ENCODE measurements at regions not wholly inside any gene's neighbourhood (a gene's known extent, or its start where the extent isn't known, plus 50 kb on each side); places are given as distances from the start of the nearest gene placed in this dataset.

DNA sequence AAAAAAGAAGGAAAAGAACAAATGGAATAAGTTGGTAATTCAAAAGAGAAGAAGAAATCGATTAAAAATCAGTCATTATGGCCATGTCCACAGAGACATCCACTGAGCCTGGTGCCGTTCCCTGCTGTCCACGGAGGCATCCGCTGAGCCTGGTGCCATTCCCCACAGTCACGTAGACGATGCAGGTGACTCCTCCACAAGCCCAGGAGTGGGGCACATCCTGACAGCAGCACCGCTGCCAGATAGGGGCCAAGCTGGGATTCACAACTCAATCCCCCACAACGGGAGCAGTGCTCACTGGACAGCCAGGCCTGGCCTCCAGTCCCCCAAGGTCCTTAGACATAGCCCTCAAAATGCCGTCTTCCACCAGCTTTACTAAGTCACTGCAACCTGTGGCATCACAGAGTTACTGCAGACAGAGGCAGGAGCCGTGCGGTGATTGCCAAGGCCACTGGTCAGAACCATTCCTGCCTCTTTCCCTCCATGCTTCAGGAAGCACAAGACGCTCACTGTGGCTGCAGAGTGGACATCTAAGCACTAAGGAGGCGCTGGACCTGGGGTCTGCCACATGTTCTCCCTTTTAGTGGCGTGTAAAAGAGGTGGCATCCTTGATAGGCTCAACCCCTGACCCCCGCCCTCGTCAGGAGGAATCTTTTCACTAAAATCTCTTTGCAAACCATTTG is 131.5 kb upstream of the SPACA7 start:
- no peak for DNase-seq

DNA sequence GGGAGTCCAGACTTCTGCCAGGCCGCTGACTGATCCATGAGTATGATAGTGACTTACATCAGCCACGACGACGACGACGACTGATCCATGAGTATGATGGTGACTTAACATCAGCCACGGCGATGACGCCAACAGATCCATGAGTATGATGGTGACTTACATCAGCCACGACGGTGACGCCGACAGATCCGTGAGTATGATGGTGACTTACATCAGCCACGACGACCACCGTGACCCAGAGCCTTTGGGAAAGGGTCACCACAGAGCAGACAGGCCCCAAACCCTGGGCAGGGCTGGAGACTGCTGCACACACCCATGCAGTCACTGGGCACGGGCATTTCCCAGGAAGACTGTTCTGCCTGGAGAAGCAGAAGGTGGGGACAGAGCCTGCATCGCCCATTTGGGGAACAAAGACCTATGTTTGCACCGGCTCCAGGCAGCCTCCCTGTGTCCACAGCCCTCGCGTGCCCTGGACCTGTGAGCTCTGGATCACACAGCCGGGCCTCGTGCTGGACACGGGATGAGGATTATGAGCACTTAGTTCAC is 130.9 kb upstream of the SPACA7 start:
- DNase-seq = no peak

DNA sequence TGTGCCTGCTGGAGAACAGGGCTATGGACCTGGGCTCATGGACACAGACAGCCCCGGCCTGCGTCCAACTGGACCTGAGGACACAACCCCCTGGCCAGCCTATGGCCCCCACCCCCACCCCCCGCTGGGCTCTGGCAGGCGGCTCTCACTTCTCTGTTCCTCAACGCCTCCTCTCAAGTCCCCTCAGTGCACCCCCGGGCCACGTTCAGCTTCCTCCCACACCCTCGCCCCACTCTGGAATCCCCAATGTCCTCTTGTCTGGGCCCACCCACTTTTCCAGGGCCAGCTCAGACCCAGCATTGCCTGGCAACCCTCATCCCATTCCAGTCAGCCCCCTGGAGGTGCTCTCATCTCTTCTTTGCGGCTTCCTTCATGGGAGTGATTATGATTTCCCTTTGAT is 130.2 kb upstream of the SPACA7 start:
- no peak for DNase-seq

DNA sequence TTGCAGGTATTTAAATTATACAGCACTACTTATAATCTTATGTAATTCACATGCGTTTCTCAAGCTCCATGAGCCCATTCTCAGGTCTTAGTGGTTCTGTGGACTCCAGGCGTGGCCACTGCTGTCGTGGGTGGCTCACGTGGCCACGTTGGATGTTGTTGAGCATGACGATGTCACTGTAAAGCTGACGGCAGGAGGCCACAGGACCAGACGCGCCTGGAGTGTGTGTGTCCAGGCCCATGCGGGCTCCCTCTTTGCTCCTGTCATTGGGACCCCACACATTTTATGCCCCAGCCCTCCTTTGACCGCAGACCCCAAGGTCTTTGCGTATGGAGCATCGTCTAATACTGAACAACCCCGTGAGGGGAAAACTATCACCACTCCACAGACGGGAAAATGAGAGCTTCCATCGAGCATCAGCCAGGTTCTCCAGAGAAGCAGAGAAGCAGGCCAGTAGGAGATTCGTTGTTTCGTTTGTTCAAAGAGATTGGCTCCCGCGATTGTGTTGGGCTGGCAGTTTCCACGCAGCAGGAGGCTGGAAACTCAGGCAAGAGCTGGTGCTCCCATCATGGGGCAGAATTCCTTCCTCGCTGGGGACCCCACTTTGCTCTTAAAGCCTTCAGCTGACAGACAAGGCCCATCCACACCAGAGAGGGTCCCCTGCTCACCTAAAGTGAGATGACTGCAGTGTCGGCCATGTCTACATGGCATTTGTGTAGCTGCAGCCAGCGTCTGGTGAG is 129.3 kb upstream of the SPACA7 start:
- no peak for DNase-seq

DNA sequence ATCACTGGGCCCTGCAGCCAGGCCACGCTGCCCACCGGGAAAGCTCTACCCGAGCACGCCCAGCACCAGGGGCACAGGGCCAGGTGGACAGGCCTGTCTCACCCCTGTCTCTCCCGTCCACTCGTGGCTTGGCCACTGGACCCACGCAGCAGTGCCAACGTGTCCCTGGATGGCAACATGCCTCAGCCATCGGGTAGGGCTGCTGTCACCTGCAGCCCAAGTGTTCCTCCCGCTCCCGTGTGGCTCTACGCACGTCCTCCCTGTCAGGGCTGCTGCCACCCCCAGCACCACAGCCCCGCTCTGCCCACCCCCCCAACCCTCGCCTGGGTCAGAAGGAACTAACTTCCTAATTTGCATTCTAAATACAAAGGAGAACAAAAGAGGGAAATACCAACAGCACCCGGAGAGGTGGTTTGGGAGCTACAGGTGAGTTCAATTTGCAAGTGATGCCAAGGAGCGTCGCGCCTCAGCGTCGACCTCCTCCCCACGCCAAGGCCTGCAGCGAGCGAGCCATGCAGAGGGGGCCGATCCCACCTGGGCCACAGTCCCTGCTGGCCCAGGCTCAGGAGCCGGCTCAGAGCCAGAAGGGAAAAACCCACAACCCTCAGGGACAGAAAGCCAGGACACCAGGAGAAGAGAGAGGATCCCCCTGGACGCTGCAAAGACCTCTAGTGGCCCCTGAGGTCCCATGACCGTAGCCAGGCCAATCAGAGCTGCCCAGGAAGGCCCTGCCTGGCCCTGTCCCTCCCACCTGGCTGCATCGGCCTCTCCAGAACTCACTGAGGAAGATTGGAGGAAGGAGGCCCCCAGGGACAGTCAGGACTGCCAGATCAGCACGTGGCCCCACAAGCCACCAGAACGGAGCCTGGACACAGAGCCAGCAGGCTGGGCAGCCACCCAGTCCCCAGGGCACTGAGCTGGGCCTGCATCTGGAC is 128.4 kb upstream of the SPACA7 start:
- DNase-seq = no peak

DNA sequence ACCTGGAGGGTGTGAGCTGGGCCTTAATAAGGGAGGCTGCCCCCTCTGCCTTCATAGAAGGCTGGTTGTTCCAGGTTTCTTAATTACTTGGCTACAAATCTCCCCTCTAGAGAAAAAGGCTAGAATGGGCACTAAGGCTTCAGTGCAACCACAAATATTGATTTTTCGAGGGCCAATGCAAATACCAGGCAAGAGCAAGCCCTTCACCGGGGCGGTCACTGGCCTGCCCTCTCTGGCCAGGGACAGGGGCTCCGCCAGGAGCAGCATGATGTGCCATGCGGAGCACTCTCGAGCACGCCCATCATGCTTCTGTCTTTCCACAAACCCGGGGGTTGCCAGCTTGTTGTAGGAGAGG is 127.8 kb upstream of the SPACA7 start:
- DNase-seq = no peak

DNA sequence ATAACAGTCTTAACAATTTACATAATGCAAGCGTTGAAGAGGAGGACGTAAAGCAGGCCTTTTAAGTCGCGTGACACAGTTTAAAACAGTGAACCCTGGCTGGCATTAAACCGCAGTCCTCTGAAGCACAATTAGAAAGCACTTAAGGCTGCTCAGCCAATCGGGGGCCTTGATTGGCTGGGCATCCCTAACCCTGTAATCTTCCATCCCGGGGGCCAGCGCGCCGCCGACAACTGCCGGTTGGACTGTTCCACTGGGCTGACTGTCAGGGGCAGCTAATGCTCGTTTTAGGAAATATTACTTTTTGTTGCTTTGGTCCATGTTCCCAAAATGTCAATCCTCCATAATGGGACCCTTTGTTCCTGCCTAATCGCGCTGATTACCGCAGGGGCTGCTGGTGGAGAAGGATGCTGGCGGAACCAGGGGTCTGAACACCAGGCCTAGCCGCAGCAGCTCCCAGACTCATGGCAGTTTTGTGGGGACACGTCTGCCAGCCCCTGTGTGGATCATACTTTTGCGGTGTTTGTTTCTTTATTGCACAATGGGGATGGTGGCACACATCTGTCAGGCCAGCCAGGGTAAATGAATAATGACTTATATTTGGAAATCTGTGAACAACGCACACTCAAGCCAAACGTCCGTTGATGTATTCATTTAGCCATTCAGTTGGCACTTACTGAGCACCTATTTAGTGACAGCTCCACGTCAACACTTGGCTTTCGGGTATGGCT is 127.1 kb upstream of the SPACA7 start:
- DNase-seq = peak in 3 of 56 donors; percentile 5 to 20 (median 12)

DNA sequence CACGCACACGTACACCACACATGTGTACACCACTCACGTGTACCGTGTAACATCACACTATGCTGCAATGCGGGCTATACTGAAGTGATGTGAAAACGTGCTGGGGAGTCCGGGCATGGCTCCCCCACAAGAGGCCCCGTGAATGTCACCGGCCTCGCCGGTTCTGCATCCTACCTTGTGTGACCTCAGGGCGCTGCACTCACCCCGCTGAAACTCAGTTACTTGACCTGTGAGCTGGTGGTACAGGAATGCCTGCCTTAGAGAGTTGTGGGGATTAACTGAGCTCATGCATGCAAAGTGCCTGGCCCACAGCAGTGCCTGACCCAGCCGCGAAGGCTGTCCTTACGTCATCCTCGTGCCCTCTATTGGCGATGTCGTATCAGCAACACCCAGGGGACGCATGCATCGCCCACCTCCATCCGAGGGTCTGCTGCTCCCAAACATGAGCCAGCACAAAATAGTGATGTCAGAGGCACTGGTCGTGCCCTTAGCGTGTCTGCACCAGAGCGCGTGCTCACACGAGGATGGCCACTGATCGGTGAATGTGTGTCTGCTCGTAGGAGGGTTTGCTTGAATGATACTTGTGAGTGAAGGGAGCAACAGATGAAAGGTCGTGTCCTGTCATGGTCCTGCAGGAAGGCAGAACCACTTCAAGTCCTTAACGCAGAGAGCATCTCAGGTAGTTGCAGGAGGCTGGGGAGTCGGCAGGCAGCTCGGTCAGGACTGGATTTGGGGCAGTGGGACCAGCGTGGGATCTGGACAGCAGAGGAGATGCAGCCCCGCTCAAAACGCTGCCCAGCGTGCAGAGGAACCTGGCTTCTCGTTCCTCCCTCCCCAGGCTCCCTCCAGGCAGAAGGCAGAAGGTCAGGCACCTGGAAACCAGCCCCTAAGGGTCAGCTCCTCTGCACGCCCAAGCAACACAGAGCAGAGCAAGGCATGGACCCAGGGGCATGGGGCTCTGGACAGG is 126.2 kb upstream of the SPACA7 start:
- DNase-seq = no peak

DNA sequence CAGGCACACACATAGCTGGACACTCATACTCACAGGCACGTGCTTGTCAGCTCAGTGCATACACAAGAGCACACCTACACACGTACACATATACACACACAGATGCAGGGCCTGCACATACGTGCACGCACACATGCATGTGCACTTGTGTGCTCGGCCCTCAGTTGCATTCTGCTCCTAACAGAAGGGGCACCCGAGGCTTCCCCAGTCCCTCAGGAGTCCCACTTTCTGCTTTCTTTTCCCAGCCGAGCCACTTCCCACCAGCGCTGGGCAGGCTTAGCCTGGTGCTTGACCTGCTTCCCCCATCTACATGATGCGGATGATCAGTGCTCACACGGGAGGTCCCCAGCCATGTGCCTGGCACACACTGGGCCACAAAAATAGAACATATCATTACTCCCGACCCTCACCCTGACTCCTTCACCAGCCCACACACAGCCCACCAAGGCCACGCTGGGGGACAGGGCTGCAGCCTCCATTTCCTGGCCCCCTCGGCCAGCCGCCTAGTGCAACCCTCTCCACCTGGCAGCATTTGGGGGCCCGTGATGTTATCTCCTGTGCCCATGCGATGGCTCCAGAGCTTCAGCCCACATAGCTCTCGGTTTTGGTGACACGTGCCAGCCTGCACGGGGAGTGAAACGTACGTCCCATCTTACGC is 125.2 kb upstream of the SPACA7 start:
- no peak for DNase-seq

DNA sequence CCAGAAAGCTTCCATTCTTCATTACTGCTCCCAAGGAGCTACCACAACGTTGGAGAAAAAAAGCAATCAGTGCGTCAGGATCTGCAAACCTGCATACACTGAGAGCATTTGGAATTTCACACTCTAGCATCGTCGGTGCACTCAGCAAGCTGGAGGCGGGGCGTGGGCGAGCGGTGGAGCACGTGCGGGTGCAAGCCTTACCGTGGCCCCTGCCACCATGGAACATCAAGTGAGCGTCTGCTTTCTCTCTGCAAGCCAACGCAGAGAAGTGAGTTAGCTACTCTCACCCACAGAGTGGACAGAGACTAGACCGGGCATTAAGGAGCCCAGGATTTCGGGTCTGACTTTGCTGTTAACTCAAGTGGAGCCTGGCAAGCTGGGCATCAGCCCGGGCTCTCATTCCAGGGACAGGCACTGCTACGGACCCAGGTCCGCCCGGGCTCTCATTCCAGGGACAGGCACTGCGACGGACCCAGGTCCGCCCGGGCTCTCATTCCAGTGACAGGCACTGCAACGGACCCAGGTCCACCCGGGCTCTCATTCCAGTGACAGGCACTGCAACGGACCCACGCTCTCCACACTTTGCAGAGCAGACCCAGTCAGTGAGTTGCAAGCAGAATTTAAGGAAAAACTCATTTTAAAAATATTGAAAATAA is 124.1 kb upstream of the SPACA7 start:
- peak in 7 of 56 donors; percentile 6 to 55 (median 22) for DNase-seq

DNA sequence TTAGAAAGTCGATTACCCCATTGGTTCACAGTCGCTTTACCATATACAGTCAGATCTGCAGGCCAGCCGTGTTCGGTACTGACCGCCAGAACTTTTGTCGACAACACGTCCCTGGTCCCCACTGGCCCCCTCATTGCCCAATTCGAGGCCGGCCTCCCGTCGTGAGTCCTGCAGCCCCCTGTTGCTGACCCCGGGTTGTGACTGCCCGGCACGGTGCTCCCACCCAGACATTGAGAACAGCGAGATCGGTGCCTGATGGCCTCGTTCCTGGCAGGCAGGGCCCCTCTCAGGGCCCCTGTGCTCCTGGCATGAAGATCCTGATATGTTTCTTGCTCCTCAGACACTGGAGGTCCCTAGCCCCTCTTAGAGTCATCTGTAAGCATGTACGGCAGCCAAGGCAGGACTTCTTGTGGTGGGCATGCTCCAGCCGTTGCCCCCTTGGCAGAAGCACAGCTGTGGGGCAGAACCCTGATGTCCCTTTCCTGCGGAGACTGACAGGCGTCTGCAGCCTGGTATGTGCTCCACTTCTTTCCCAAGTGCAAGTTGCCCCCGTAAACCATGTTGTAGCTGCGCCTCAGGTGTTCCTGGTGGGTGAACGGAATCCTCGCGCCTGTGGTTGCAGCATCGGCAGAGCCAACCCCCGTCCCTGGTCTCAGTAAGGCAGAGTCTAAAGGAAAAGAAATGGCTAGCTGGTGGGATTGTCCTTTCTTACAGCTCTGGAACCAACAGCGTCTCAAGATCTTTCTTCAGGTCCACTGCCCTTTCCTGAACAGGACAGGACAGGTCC is 123.2 kb upstream of the SPACA7 start:
- no peak for DNase-seq

DNA sequence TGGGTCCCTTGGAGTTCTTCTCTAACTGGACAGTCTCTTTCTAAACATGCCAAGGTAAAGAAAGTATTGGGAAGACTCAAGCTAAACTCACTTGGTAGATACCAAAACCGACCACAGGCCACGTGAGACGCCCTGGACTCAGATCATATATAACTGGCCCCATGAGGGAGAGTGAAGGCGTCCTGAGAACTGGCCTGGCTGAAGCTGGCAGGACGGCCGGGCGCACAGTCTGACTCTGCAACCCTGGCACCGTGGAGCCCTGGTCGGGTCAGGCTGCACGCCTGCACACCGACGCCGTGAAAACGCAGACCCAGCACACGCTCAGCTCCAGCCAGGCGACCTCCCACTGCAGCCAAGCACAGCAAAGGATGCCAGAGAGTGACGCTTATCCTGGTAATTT is 122.5 kb upstream of the SPACA7 start:
- no peak for DNase-seq

DNA sequence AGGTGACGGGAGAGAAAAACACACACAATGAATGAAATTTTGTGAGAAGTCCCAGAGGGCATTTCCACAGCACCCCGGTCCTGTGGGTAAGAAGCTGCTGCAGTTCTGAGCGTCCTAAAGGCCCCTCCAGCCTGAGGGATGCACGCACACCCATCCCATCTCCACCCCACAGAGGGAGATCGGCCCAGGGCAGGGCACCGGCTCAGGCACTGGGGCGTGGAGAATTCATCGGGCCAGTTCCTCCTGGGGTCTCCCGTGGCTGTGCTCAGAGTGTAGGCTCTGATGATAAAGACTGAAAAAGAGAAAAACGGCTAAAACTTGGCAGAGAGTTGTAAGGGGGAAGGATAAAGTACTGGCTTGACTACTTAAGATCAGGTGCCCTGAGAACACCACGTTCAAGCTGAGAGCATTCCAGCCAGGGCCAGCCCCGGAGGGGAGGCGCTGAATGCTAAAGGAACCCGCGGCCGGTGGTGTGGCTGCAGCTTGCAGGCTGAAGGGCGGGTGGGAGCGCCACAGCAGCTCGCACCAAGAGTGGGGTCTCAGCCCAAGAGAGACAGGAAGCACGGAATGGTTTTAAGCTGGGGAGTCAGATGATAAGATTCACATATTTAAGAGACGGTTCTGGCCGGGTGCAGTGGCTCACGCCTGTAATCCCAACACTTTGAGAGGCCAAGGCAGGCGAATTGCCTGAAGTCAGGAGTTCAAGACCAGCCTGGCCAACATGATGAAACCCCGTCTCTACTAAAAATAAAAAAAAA is 121.9 kb upstream of the SPACA7 start:
- no peak for DNase-seq

DNA sequence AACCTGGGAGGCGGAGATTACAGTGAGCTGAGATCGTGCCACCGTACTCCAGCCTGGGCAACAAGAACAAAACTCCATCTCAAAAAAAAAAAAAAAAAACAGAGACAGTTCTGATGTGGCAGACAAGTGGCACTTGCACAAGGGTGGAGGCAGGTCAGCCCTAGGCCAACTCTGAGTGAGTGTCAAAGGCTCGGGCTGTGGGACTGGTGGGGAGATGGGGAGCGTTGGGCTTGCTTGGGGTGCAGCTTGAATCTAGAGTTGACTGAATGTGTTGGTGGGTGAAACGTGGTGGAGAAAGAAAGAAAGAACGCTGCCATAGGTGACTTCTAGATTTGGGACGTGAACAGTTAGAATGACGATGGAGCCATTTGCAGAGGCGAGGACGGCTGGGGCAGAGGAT is 121.3 kb upstream of the SPACA7 start:
- DNase-seq = no peak

DNA sequence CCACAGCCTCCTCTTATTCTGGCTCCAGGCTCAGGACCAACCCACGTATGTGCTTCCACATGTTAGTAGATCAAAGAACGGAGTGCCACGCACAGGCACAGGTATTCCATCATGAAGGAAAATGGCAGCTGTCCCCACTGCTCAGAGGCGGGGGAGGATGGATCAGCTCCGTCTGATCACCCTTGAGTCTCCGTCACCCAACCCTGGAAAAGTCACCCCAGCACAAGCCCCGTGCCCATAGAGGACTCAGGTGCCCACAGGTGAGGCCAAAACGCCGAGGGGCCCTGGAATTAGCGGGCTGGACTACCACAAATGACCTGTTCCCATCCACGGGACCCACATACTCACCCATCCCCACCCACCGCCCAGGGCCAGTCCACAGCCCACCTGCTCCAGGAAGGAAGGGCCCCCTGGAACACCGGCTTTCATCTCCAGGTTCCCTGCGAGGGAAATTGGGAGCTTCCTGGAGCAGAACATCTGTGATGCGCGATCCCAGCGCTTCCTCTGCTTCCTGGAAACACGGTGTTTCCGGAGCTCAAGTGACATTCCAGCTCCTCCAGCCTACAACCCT is 120.5 kb upstream of the SPACA7 start:
- no peak for DNase-seq

DNA sequence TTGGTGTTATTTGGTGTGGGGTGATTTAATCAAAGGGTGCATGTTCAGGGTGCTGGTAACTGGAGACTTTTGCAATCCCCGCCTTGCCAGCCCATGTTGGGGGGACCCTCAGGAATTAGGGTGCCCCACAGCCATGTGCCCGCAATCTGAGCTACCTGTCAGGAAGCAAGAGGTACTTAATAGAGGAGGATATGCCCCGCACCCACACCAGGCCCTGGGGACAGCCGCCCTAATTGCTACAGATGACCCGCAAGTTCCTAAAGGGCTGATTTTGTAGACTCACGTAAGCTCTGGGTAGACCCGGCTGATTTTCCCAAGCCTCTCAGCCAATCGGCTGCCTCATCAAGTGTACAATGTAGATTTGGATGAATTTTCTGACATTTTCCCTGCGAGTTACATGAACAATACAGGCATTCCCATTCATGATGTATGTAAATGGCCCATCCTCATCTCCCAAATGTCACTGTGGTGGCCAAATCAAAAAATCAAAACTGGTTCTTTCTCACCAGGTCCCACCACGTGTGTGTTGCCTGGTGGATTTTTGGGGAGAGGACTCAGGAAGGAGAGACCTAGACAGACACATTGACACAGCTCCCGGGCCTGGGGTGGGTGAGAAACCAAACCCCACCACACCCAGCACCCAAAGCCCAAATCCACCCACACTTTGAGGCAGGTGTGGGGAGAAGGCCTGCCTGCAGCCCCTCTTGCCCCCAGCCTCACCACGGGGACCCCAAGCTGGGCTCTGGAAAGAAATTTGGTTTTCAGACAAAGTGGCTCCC is 119.2 kb upstream of the SPACA7 start:
- no peak for DNase-seq
